Eye (tissue), 1 donor: ENCODE measurements at regions not wholly inside any gene's neighbourhood (a gene's known extent, or its start where the extent isn't known, plus 50 kb on each side); places are given as distances from the start of the nearest gene placed in this dataset.
"Not testable (repeated sequence)": the region's sequence is repeated elsewhere in the genome, so short reads cannot be mapped to it uniquely, and the experiment has no call there.

Experiments used
- DNase-seq: peaks from one replicate; pipeline ENCODE4 v3.0.0-alpha.2; 2015

DNA sequence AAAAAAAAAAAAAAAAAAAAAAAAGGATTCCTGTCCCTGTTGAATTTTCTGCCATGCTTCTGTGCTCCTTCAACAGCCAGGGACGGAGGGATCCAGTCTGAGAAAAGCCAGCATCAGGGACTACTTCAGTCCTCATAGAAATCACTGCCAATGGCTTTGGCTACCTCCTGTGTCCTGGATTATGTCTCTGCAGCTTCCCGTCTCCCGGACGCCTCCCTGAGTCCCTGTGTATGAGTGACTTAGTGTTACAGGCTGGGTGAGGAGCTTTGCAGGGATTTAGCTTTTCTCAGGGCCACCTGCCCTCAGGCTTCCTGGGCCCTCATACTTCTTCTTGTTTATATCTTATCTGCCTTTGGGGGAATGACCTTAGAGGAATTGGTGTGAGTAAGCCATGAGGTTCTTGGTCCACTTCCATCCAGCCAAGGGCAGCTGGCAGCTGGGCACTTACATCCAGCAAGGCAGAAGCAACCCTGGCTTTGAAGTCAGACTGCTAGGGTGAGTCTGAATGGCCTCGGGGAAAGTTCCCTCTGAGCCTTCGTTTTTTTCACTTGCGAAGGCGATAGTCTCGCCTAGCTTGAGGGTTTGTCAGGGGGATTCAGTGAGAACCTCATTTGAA is 83.6 kb upstream of the CRYM start:
- not testable (repeated sequence) for DNase-seq

DNA sequence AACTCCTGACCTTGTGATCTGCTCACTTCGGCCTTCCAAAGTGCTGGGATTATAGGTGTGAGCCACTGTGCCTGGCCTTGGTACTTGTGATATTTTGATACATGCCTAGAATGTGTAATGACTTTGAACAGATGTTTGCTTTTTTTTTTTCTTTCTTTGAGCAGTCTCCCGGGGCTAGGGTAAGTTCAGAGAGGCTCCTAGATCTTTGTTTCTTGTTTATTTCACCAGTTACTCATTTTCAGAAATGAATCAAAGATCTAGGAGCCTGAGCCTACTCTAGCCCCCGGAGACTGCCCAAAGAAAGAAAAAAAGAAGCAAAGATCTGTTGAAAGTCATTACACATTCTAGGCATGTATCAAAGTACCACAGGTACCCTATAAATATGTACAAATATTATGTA is 83.0 kb upstream of the CRYM start:
- not testable (repeated sequence) for DNase-seq

- DNase-seq = not testable (repeated sequence)
Observed at GRCh38 chr16:21359513-21359912, 81.4 kb upstream of the CRYM start.

GRCh38 chr16:21358261-21358795 is 80.2 kb upstream of the CRYM start:
- DNase-seq = not testable (repeated sequence)

GRCh38 chr16:21356308-21356707 is 78.2 kb upstream of the CRYM start:
- not testable (repeated sequence) for DNase-seq

GRCh38 chr16:21351433-21351832 is 73.3 kb upstream of the CRYM start:
- not testable (repeated sequence) for DNase-seq

DNA sequence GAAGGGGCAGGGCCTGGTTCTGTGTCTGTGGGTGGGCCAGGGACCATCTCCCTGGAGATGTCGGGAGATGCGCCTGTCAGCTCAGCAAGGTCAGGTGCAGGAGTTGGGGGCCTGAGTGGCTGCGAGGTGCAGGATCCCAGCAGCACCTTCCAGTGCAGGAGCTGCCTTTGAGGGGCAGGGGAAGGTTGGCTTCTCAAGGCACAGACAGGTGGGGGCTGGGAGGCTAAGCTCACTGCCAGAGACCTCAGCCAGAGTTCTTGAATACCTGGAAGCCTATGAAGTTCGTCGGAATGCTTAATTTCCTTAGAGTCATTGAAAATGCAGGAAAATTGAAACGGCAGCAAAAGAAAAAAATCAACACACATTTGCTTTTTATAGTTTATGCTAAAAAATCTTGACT is 72.8 kb upstream of the CRYM start:
- DNase-seq = not testable (repeated sequence)

DNA sequence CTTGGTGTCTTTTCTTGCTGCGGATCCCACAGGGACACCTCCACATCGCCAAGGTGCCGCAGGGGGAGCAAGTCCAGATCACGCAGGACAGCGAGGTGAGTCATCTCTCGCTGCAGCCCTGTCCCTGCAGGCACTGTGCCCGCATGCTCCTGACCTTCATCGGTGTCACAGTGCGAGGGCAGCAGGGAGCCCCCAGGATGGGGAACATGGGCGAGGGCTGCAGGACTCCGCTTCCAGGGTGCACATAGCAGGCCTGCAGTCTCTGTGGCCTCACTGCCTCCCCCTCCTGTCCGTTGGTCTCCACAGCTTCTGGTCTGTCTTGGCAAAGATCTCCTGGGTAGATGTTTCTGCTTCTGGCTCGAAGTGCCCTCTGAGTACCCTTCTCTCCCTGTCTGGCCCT is 71.2 kb upstream of the CRYM start:
- not testable (repeated sequence) for DNase-seq

DNA sequence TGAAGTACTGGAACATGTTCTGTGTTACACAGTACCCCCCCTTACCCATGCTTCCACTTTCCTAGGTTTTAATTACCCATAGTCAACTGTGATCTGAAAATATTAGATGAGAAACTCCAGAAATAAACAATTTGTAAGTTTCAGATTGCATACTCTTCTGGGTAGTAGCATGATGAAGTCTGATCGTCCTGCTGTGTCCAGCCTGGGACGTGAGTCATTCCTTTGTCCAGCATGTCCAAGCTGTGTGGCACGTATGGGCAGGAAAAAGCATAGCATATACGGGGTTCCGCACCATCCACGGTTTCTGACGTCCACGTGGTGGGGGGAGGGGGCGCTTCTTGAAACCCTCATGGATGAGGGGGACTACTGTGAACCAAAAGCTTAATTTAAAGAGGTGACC is 70.7 kb upstream of the CRYM start:
- not testable (repeated sequence) for DNase-seq

GRCh38 chr16:21347538-21347937 is 69.4 kb upstream of the CRYM start:
- DNase-seq = not testable (repeated sequence)

- DNase-seq = not testable (repeated sequence)
Observed at GRCh38 chr16:21346756-21347491, 68.8 kb upstream of the CRYM start.

DNA sequence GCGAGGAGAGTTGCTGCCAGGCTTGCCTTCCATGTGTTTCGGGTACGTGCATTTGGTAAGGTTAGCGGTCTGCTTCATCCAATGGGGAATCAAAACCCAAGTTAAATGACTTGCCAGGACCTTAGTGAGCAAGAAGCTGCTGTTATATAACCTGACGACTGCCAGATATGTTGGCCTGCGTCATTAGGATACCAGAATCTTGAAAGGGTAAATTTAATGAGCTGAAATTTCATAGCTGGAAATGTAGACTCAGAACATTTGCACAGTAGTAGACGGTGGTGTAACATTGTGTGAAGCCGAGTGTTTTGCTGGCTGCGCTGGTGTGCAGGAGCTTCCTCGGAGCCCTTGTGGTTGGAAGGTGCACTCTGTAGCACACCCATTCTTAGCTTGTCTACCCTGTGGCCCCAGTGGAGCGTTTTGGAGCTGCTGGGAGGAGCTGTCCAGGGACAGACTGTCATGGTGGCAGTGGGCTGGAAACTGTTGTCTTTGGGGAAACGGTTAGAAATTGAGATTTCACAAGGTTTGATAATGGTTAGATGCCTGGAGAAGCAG is 66.3 kb upstream of the CRYM start:
- not testable (repeated sequence) for DNase-seq

- no peak for DNase-seq
Observed at GRCh38 chr16:21341101-21341500, 63.0 kb upstream of the CRYM start.

DNA sequence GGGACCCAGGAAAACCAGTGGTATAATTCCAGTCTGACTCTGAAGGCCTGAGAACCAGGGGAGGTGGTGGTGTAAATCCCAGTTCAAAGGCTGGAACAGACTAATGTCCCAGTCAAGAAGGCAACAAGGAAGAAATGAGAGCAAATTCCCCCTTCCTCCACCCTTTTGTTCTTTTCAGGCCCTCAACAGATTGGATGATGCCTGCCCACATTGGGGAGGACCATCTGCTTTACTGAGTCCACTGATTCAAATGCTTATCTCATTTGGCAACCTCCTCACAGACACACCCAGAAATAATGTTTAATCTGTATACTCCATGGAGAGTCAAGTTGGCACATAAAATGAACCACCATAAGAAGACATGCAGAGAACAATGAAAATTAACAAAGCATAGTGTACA is 61.9 kb upstream of the CRYM start:
- no peak for DNase-seq

- DNase-seq = no peak
Observed at GRCh38 chr16:21339269-21339641, 61.2 kb upstream of the CRYM start.

- no peak for DNase-seq
Observed at GRCh38 chr16:21338537-21339268, 60.6 kb upstream of the CRYM start.

- no peak for DNase-seq
Observed at GRCh38 chr16:21336231-21336630, 58.1 kb upstream of the CRYM start.

GRCh38 chr16:21334188-21335146 is 56.4 kb upstream of the CRYM start:
- DNase-seq = not testable (repeated sequence)

GRCh38 chr16:21333683-21334082 is 55.6 kb upstream of the CRYM start:
- not testable (repeated sequence) for DNase-seq
